ENCODE measurements at regions not wholly inside any gene's neighbourhood (a gene's known extent, or its start where the extent isn't known, plus 50 kb on each side); places are given as distances from the start of the nearest gene placed in this dataset.
"Not testable (repeated sequence)": the region's sequence is repeated elsewhere in the genome, so short reads cannot be mapped to it uniquely, and the experiment has no call there.

DNA sequence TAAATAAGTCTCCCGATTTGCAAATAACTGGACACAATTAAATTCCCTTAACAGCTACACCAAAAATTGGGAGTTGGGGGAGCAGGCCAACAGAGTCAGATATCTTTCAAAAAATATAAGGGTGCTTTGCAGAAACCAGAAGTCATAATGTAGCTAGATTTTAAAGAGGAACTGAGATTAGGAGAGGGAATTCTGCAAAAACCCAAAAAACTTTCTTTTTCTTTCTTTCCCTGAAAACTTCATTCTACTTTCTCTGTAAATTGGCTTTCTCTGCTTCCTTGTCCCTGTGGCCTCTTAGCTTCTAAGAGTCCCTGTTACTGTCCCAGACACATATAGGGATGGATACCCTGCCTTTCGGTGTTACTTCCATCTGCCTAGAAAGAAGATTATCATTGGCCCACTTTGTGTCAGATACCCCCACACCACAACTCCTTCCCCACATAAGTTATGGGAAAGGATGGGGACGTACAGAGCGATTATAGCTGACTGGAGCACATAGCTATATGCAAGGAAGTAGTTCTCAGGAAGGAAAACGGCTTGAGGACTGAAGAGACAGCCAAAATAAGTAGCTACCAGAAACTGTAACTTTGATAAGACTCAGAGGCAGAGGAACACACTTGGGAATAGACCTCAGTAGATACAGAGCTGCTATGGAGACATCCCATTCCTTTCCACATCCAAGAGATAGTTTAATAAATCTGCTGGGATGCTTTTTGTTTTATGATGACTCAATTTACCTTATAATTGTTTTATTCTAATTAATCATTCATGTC lies 129.1 kb upstream of the TGFBR2 start:
- no peak for DNase-seq (ENCODE audit: low read depth, low spot score)
- no peak overlapping the region for H3K4me3 ChIP-seq (ENCODE audit: low read depth, low read length)
- ChIA-PET CTCF (interaction anchor here (1.2 to 1.5 kb wide), 2 partner anchors 11 to 15 kb away, joined by 4 to 5 read pairs; no protein-coding TSS in a partner anchor), POLR2A (no interaction called here)
- TF ChIP-seq, protein P1, sequence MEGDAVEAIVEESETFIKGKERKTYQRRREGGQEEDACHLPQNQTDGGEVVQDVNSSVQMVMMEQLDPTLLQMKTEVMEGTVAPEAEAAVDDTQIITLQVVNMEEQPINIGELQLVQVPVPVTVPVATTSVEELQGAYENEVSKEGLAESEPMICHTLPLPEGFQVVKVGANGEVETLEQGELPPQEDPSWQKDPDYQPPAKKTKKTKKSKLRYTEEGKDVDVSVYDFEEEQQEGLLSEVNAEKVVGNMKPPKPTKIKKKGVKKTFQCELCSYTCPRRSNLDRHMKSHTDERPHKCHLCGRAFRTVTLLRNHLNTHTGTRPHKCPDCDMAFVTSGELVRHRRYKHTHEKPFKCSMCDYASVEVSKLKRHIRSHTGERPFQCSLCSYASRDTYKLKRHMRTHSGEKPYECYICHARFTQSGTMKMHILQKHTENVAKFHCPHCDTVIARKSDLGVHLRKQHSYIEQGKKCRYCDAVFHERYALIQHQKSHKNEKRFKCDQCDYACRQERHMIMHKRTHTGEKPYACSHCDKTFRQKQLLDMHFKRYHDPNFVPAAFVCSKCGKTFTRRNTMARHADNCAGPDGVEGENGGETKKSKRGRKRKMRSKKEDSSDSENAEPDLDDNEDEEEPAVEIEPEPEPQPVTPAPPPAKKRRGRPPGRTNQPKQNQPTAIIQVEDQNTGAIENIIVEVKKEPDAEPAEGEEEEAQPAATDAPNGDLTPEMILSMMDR (IDR thresholded peaks at IDR 0.05; ENCODE audit: insufficient read depth, low read length, missing control alignments), result no peak

DNA sequence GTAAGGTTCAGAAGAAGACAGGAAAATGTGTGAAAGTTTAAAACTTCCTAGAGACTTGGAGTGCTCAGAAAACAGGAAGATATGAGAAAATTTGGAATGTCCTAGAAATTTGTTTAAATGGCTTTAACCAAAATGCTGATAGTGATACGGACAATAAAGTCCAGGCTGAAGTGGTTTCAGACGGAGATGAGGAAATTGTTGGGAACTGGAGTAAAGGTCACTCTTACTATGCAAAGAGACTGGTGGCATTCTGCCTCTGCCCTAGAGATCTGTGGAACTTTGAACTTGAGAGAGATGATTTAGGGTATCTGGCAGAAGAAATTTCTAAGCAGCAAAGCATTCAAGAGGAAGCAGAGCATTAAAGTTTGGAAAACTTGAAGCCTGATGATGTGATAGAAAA lies 126.7 kb upstream of the TGFBR2 start:
- CTCF ChIA-PET; POLR2A ChIA-PET; DNase-seq (ENCODE audit: low read depth, low spot score); H3K4me3 ChIP-seq (ENCODE audit: low read depth, low read length): not testable (repeated sequence)

DNA sequence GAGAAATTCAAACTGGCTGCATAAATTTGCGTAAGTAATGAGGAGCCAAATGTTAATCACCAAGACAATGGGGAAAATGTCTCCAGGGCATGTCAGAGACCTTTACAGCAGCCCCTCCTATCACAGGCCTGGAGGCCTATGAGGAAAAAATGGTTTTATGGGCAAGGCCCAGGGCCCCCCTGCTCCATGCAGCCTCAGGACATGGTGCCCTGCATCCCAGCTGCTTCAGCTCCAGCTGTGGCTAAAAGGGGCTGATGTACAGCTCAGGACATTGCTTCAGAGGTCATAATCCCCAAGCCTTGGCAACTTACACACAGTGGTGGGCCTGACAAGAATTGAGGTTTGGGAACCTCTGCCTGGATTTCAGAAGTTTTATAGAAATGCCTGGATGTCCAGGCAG lies 126.2 kb upstream of the TGFBR2 start:
- POLR2A ChIA-PET; CTCF ChIA-PET; DNase-seq (ENCODE audit: low read depth, low spot score); H3K4me3 ChIP-seq (ENCODE audit: low read depth, low read length): not testable (repeated sequence)

DNA sequence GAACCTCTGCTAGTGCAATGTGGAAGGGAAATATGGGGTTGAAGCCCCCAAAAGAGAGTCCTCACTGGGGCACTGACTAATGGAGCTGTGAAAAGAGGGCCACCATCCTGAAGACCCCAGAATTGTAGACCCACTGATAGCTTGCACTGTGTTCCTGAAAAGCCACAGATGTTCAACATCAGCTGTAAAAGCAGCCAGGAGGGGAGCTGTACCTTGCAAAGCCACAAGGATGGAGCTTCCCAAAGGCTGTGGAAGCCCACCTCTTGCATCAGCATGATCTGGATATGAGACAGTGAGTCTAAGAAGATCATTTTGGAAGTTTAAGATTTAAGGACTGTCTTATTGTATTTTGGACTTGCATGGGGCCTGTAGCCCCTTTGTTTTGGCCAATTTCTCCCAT lies 125.8 kb upstream of the TGFBR2 start:
- TF ChIP-seq, protein P1 (IDR thresholded peaks at IDR 0.05; ENCODE audit: insufficient read depth, low read length, missing control alignments), result no peak
- no peak for DNase-seq (ENCODE audit: low read depth, low spot score)
- POLR2A ChIA-PET, result no interaction called here
- no peak overlapping the region for H3K4me3 ChIP-seq (ENCODE audit: low read depth, low read length)
- CTCF ChIA-PET, result no interaction called here

DNA sequence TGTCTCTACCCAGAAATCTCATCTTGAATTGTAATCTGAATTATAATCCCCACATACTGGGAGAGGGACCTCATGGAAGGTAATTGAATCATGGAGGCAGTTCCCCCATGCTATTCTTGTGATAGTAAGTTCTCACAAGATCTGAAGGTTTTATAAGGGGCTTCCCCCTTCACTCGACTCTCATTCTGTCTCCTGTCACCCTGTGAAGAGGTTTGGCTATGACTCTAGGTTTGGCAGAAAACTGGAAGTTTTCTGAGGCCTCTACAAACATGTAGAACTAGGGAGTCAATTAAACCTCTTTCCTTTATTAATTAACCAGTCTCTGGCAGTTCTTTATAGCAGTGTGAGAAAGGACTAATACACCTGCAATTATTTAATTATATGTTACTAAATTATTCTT lies 125.2 kb upstream of the TGFBR2 start:
- TF ChIP-seq, protein P1 (IDR thresholded peaks at IDR 0.05; ENCODE audit: insufficient read depth, low read length, missing control alignments), result no peak
- DNase-seq (ENCODE audit: low read depth, low spot score), result no peak
- ChIA-PET CTCF (no interaction called here), POLR2A (no interaction called here)
- H3K4me3 ChIP-seq (ENCODE audit: low read depth, low read length), result no peak overlapping the region

DNA sequence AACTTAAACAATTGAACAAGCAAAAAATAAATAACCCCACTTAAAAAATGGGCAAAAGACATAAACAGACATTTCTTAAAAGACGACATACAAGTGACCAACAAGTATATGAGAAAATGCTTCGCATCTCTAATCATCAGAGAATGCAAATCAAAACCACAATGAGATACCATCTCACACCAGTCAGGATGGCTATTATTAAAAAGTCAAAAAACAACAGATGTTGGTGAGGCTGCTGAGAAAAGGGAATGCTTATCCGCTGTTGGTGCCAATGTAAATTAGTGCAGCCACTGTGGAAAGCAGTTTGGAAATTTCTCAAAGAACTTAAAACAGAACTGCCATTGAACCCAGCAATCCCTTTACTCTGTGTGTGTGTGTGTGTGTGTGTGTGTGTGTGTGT lies 122.2 kb upstream of the TGFBR2 start:
- CTCF ChIA-PET; H3K4me3 ChIP-seq (ENCODE audit: low read depth, low read length); DNase-seq (ENCODE audit: low read depth, low spot score); POLR2A ChIA-PET: not testable (repeated sequence)

DNA sequence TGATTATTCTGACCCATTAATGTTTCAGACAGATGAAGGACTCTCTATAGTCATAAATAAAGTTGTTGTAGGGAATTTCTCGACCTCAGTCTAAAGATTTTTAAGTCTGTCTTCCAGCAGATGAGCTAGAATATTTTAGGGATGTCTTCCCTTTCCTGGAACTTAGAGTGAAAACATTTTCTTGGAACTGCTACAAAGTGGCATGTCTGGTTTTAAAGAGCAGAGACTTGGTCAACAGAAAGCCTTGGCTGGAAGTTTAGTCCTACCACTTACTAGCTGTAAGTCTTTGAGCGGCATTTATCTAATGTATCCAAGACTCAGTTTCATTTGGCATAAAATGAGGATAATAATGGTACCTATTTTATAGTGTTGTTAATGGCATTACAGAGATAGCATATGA lies 120.0 kb upstream of the TGFBR2 start:
- DNase-seq (ENCODE audit: low read depth, low spot score), result no peak
- TF ChIP-seq, protein P1 (IDR thresholded peaks at IDR 0.05; ENCODE audit: insufficient read depth, low read length, missing control alignments), result no peak
- CTCF ChIA-PET, result interaction anchor here (1.3 kb wide), 1 partner anchor 13 kb away, joined by 3 read pairs; no protein-coding TSS in a partner anchor
- POLR2A ChIA-PET, result interaction anchor here (0.6 kb wide), 1 partner anchor 10 kb away, joined by 3 read pairs; no protein-coding TSS in a partner anchor
- H3K4me3 ChIP-seq (ENCODE audit: low read depth, low read length), result no peak overlapping the region

DNA sequence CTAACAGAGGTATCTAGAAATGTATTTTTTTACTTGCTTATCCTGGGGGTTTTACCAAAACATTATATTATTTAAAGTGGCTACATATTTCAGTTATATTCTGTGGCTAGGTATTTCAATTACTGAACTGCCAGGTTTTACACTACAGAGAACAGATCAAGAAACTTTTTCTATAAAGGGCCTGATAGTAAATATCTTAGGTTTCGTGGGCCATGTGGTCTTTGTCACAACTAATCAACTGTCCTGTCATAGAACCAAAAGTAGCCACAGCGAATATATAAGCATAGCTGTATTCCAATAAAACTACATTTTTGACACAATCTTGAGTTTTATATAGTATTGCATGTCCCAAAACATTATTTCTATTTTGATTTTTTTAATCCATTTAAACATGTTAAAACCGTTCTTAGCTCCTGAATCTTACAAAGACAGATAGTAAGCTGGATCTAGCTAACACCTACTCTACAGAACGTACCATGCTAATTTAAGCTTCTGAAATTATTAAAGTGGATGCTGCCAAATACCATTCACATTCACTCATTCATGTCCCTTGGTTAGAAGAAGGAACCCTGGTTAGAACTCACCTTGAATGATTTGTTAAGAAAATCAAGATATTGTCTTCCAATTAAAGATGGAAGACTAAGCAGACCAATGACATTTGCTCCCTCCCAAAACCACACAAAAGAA lies 118.2 kb upstream of the TGFBR2 start:
- ChIA-PET POLR2A (no interaction called here), CTCF (interaction anchor here (0.8 to 0.9 kb wide), 2 partner anchors 11 to 270 kb away, joined by 3 to 4 read pairs; no protein-coding TSS in a partner anchor)
- TF ChIP-seq, protein P1 (IDR thresholded peaks at IDR 0.05; ENCODE audit: insufficient read depth, low read length, missing control alignments), result no peak
- no peak overlapping the region for H3K4me3 ChIP-seq (ENCODE audit: low read depth, low read length)
- DNase-seq (ENCODE audit: low read depth, low spot score), result no peak
